ENCODE measurements at regions not wholly inside any gene's neighbourhood (a gene's known extent, or its start where the extent isn't known, plus 50 kb on each side); places are given as distances from the start of the nearest gene placed in this dataset.

DNA sequence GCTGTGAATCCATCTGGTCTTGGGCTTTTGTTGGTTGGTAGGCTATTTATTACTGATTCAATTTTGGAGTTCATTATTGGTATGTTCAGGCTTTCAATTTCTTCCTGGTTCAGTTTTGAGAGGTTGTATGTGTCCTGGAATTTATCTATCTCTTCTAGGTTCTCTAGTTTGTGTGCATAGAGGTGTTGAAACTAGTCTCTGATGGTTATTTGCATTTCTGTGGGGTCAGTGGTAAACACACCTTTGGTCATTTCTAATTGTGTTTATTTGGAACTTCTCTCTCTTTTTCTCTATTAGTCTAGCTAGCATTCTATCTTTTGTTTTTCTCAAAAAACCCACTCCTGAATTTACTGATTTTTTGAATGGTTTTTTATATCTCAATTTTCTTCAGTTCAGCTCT lies 70.1 kb upstream of the IRAK1BP1 start:
- TF ChIP-seq, protein P1, sequence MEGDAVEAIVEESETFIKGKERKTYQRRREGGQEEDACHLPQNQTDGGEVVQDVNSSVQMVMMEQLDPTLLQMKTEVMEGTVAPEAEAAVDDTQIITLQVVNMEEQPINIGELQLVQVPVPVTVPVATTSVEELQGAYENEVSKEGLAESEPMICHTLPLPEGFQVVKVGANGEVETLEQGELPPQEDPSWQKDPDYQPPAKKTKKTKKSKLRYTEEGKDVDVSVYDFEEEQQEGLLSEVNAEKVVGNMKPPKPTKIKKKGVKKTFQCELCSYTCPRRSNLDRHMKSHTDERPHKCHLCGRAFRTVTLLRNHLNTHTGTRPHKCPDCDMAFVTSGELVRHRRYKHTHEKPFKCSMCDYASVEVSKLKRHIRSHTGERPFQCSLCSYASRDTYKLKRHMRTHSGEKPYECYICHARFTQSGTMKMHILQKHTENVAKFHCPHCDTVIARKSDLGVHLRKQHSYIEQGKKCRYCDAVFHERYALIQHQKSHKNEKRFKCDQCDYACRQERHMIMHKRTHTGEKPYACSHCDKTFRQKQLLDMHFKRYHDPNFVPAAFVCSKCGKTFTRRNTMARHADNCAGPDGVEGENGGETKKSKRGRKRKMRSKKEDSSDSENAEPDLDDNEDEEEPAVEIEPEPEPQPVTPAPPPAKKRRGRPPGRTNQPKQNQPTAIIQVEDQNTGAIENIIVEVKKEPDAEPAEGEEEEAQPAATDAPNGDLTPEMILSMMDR (IDR thresholded peaks at IDR 0.05), result no peak
- TF ChIP-seq POLR2A (IDR thresholded peaks at IDR 0.05), result no peak

Measured in Peyer's patch (tissue), 4 donors.